ENCODE measurements at regions not wholly inside any gene's neighbourhood (a gene's known extent, or its start where the extent isn't known, plus 50 kb on each side); places are given as distances from the start of the nearest gene placed in this dataset.

GRCh38 chr15:101543926-101544612, 54.6 kb upstream of the PCSK6 start:
- TF ChIP-seq CTCF (IDR thresholded peaks at IDR 0.05) (no peak), POLR2A (IDR thresholded peaks at IDR 0.05) (no peak)

All from tibial nerve (tissue), 3 donors.